Endothelial cell of umbilical vein (primary cell): ENCODE measurements at regions not wholly inside any gene's neighbourhood (a gene's known extent, or its start where the extent isn't known, plus 50 kb on each side); places are given as distances from the start of the nearest gene placed in this dataset.

Experiments used
- BruUV-seq: library from RNA; stranded (reverse); fragments of 400-500 nt; replicated peaks from 2 replicates; lab custom pipeline; 2021; lab: Mats Ljungman, UMichigan
- CTCF ChIA-PET: fragments of 300-600, 350-600 bp; sonication (Branson Sonifier 250); formaldehyde crosslinking; loops from one replicate; lab custom pipeline; 2021; ENCODE audit warnings: antibody characterized with exemption, inconsistent platforms; lab: Charles Lee
- POLR2A ChIA-PET: fragments of 300-600, 350-600 bp; sonication (Branson Sonifier 250); formaldehyde crosslinking; loops from one replicate; lab custom pipeline; 2021; ENCODE audit warnings: antibody characterized with exemption, inconsistent platforms; lab: Charles Lee
- DNase-seq: peaks from one replicate; pipeline ENCODE4 v3.0.0-alpha.2; 2011; ENCODE audit warnings: low read depth, low spot score
- FAIRE-seq: peaks from 2 replicates; lab custom pipeline; 2011; peaks lifted over from hg19 to GRCh38; lab: Jason Lieb, UNC
- H2AFZ ChIP-seq: 2 replicates; pipeline ENCODE4 v1.6.0; 2012; ENCODE audit warnings: low read depth, low read length, control low read depth, inconsistent platforms
- H3K27ac ChIP-seq: 2 replicates; pipeline ENCODE4 v1.5.1; 2011; ENCODE audit warnings: low read depth, mild to moderate bottlenecking, control low read depth, low read length, moderate library complexity; ENCODE audit not compliant: insufficient read depth
- H3K27me3 ChIP-seq, 2 experiments: 2 replicates each; pipeline versions ENCODE4 v1.6.0 to v1.6.1; 2011; ENCODE audit warnings: low read length in 2 of 2, mixed read lengths in 1 of 2; ENCODE audit not compliant: control insufficient read depth in 2 of 2, insufficient read depth in 2 of 2
- H3K36me3 ChIP-seq, 2 experiments: 2 replicates in 1 of 2; 3 replicates in 1 of 2; pipeline ENCODE4 v1.5.1; 2011; ENCODE audit warnings: low read length in 2 of 2, mild to moderate bottlenecking in 1 of 2, moderate library complexity in 1 of 2; ENCODE audit not compliant: control insufficient read depth in 2 of 2, insufficient read depth in 2 of 2; ENCODE audit errors: extremely low read depth in 1 of 2
- H3K4me1 ChIP-seq: 3 replicates; pipeline ENCODE4 v1.5.1; 2011; ENCODE audit warnings: mild to moderate bottlenecking, low read length; ENCODE audit not compliant: control insufficient read depth, insufficient read depth; ENCODE audit errors: extremely low read depth
- H3K4me2 ChIP-seq: 2 replicates; pipeline ENCODE4 v1.6.1; 2011; ENCODE audit warnings: low read length, control low read depth, mixed read lengths; ENCODE audit not compliant: insufficient read depth
- H3K4me3 ChIP-seq, 3 experiments: fragments of 200-600 bp in 1 of 3; sonication (generic), shearing (Covaris generic) in 1 of 3; replicated peaks in 1 of 3; 2 replicates each; pipeline ENCODE4 v1.5.1; 2011 to 2016; ENCODE audit warnings: control low read depth in 3 of 3, low read length in 3 of 3, mild to moderate bottlenecking in 2 of 3, inconsistent platforms in 1 of 3, low read depth in 1 of 3, moderate library complexity in 1 of 3; ENCODE audit not compliant: insufficient read depth in 1 of 3
- H3K79me2 ChIP-seq: 2 replicates; pipeline ENCODE4 v1.6.0; 2012; ENCODE audit warnings: low read length, inconsistent platforms; ENCODE audit not compliant: control insufficient read depth, insufficient read depth
- H3K9ac ChIP-seq: replicated peaks from 2 replicates; pipeline ENCODE3; 2011; ENCODE audit warnings: low read length, control low read depth; ENCODE audit not compliant: insufficient read depth; ENCODE audit errors: extremely low read depth
- H3K9me1 ChIP-seq: replicated peaks from 3 replicates; pipeline ENCODE4 v1.6.0; 2011; ENCODE audit warnings: mild to moderate bottlenecking, low read length; ENCODE audit not compliant: control insufficient read depth, insufficient read depth; ENCODE audit errors: extremely low read depth
- H3K9me3 ChIP-seq: replicated peaks from 2 replicates; pipeline ENCODE4 v1.5.1; 2012; ENCODE audit warnings: low read length, inconsistent platforms; ENCODE audit not compliant: control insufficient read depth, insufficient read depth
- H4K20me1 ChIP-seq: replicated peaks from 2 replicates; pipeline ENCODE3; 2011; ENCODE audit warnings: mild to moderate bottlenecking, low read length; ENCODE audit not compliant: control insufficient read depth, insufficient read depth; ENCODE audit errors: extremely low read depth
- CTCF ChIP-seq, 2 donors: IDR thresholded peaks; 1 replicate in 1 of 2; 2 replicates in 1 of 2; pipeline ENCODE4 v1.5.1; 2011; ENCODE audit warnings: low read length in 2 of 2, mild to moderate bottlenecking in 2 of 2, moderate library complexity in 2 of 2, control low read depth in 1 of 2, inconsistent platforms in 1 of 2, low read depth in 1 of 2; ENCODE audit not compliant: insufficient read depth in 1 of 2; ENCODE audit errors: extremely low read depth in 1 of 2
- EZH2 ChIP-seq: IDR thresholded peaks from 2 replicates; pipeline ENCODE4 v1.6.1; 2012; ENCODE audit warnings: borderline replicate concordance, low read depth, mild to moderate bottlenecking, moderate library complexity, low read length, inconsistent platforms; ENCODE audit not compliant: severe bottlenecking
- FOS ChIP-seq: IDR thresholded peaks from 2 replicates; pipeline ENCODE4 v1.6.1; 2011; ENCODE audit warnings: mild to moderate bottlenecking, low read length, moderate library complexity, borderline replicate concordance; ENCODE audit not compliant: insufficient read depth
- GATA2 ChIP-seq: IDR thresholded peaks from 2 replicates; pipeline ENCODE4 v1.7.0; 2011; ENCODE audit warnings: low read depth, mild to moderate bottlenecking, moderate library complexity, mixed read lengths, low read length; ENCODE audit not compliant: insufficient read length, insufficient read depth
- JUN ChIP-seq: IDR thresholded peaks from 2 replicates; pipeline ENCODE4 v1.6.1; 2011; ENCODE audit warnings: borderline replicate concordance, low read depth; ENCODE audit not compliant: insufficient read length, insufficient read depth
- MAX ChIP-seq: IDR thresholded peaks from 2 replicates; pipeline ENCODE4 v1.6.1; 2011; ENCODE audit not compliant: insufficient read depth, insufficient read length
- MYC ChIP-seq: IDR thresholded peaks from one replicate; pipeline ENCODE4 v1.6.1; 2011; ENCODE audit warnings: mild to moderate bottlenecking, low read depth, low read length
- POLR2A ChIP-seq: IDR thresholded peaks from 2 replicates; pipeline ENCODE4 v1.6.1; 2012; ENCODE audit warnings: low read depth, mild to moderate bottlenecking, control low read depth, low read length
- POLR2AphosphoS5 ChIP-seq: IDR thresholded peaks from 2 replicates; pipeline ENCODE4 v1.6.1; 2012; ENCODE audit warnings: low read depth, mild to moderate bottlenecking, control low read depth, low read length, moderate library complexity; ENCODE audit not compliant: insufficient read depth
- dilution Hi-C: fragments of 300-500 bp; cut with MboI; formaldehyde crosslinking; loops from one replicate; pipeline ENCODE4 v1.15.0; 2019; ENCODE audit warnings: low sequenced_read_pairs; ENCODE audit not compliant: extremely low pct_ligation_motif_present
- intact Hi-C: fragments of 100-400 bp; cut with micrococcal nuclease; formaldehyde crosslinking; loops from one replicate; pipeline ENCODE4 v1.10.0; 2022

DNA sequence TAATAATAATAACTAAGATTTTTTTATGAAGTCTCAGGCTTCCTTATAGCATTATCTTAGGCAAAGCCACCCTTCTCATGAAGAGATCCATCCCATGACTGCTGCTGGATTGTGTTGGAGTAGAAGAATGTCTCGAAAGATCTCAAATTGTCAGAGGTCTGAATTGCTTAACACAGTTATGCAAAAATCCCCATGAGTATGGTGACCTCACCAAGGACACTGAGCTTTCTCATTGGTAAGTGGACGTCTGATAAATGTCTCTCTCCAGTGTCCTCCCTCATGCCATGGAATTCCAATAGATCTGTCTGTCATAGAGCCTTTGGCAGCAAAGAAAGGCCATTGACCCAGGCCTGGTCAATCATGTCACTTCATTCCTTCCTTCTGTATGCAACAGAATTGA lies 264.5 kb downstream of the CDH11 start:
- Histone ChIP-seq H3K9me1 (no peaks in the 10 kb centered on the region), H2AFZ (no peak overlapping the region), H3K27me3 (no peaks in the 10 kb centered on the region), H3K79me2 (no peaks in the 10 kb centered on the region), H4K20me1 (no peaks in the 10 kb centered on the region), H3K9me3 (no peaks in the 10 kb centered on the region), H3K4me3 (no peak overlapping the region), H3K4me2 (no peak overlapping the region), H3K9ac (no peak overlapping the region), H3K36me3 (no peaks in the 10 kb centered on the region), H3K4me1 (no peaks in the 10 kb centered on the region), H3K27ac (no peak overlapping the region)
- dilution Hi-C loops, result no loop called here
- intact Hi-C loops, result no loop called here
- no peak for TF ChIP-seq GATA2
- TF ChIP-seq FOS, result no peak
- TF ChIP-seq CTCF (IDR thresholded peaks at IDR 0.05; ENCODE audit: extremely low read depth in 1 of 2, insufficient read depth in 1 of 2, low read depth in 1 of 2, low read length in 2 of 2), result no peak
- no peak for TF ChIP-seq EZH2
- no peak for TF ChIP-seq JUN
- no peak for TF ChIP-seq POLR2AphosphoS5
- no peak for TF ChIP-seq POLR2A
- no peak for TF ChIP-seq MYC
- TF ChIP-seq MAX, result no peak
- BruUV-seq, result no TSS peak
- FAIRE-seq, result no peak
- DNase-seq, result no peak
- ChIA-PET POLR2A (no interaction called here), CTCF (interaction anchor here (1.0 kb wide), 1 partner anchor 36 kb away, joined by 3 read pairs; no protein-coding TSS in a partner anchor)
